ENCODE measurements at regions not wholly inside any gene's neighbourhood (a gene's known extent, or its start where the extent isn't known, plus 50 kb on each side); places are given as distances from the start of the nearest gene placed in this dataset.

- TF ChIP-seq CHD7 (IDR thresholded peaks at IDR 0.05; ENCODE audit: insufficient replicate concordance, low read length) (no peak), ZNF274 (IDR thresholded peaks at IDR 0.05; ENCODE audit: borderline replicate concordance, extremely low read depth, low read length) (no peak), MAFK (IDR thresholded peaks at IDR 0.05; ENCODE audit: low read depth, low read length) (no peak), EGR1 (IDR thresholded peaks at IDR 0.05; ENCODE audit: borderline replicate concordance, low read depth, low read length) (no peak), POLR2AphosphoS5 (IDR thresholded peaks at IDR 0.05; ENCODE audit: low read depth, low read length) (no peak), E2F6 (IDR thresholded peaks at IDR 0.05) (no peak)
Measured at GRCh38 chr1:230011333-230012092, 55.5 kb upstream of the GALNT2 start (continued).
